ENCODE measurements at regions not wholly inside any gene's neighbourhood (a gene's known extent, or its start where the extent isn't known, plus 50 kb on each side); places are given as distances from the start of the nearest gene placed in this dataset.

DNA sequence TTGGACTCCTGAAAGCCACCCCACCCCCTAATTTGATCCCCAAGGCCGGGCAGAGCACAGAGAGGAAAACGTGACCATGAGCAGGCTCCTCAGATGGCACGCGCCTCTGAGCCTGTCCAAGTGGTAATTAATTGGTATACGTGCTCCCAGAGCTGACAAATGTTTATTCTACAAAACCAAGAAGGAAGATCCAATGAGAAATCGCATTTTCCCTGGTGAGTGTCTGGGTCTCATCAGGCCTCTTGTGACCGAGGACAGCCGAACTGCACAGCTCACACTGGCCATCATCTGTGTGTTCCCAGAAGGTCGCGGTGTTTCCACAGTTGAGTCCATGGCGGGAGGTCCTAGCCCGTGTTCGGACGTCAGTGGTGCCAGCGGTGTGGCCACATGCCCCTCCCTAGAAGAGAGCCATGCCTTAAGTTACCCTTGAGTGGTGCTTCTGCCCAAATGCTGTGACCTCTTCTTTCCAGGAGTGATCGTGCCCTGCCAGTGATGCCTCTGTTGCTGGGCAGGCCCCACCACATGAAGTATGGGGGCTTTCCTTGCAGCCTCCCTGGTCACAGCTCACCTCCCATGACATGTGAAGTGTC, 317.5 kb upstream of the RTL1 start:
- DNase-seq: no peak

DNA sequence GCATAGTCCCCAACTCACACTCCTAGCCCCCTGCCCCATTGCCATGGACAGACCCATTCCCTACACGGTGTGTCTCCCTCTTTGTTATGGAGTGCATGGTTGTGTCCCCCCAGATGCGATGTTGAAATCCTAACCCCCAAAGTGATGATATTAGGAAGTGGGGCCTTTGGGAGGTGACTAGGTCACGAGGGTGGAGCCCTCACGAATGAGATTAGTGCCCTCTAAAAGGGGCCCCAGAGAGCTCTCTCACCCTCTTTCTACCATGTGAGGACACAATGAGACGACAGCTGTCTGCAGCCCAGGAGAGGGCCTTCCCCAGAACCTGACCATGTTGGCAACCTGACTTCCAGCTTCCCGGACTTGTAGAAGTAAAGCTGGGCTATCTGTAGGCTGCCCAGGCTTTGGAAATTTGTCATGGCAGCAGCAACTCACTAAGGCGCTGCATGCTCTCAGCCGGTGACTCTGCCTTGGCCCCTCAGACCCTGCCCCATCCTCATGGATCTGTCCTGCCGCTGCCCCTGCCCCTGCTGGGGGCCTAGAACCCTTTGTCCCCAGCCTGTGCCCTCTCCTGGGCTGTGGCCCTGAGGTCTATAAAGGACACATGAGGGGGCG, 318.1 kb upstream of the RTL1 start:
- no peak for DNase-seq

GRCh38 chr14:101222362-101223070, 319.0 kb upstream of the RTL1 start:
- DNase-seq: no peak

GRCh38 chr14:101223127-101223526, 319.6 kb upstream of the RTL1 start:
- no peak for DNase-seq

- no peak for DNase-seq
Measured at GRCh38 chr14:101223561-101224162, 320.1 kb upstream of the RTL1 start.

DNA sequence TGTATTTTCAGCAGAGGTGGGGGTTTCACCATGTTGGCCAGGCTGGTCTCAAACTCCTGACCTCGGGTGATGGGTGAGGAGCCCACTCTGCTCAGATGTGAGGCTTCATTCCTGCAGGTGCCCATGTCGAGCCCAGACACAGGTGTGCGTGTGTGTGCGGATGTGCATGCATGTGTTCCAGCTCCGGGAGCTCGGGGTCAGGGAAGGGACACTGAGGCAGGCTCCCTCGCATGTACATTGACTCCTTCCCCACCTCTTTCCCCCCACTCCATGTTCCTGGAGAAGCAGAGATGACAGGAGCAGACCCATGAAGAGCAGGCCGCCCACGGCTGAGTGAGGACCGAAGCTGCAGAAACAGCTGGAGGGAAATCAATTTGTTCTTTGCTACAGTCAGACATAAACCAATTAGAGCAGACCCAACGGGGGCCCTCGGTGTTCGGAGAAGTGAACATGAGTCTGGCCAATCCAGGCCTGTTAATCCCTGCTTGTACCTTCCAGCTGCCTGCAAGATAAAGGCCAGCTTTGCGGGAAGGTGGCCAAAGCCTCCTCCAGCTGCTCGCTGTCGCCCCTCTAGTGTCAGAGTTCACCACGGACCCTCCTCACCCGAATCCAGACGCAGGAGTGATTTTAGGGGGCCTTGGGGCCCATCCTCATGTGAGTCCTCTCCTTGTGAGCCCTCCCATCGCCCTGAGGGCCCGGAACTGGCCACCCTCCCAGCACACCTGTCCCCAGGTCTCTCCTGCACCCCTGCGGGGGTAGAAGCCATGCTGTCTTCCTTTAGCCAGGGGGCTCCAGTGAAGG, 321.0 kb upstream of the RTL1 start:
- no peak for DNase-seq

- no peak for DNase-seq
Measured at GRCh38 chr14:101225157-101226152, 321.9 kb upstream of the RTL1 start.

- no peak for DNase-seq
Measured at GRCh38 chr14:101226265-101226602, 322.7 kb upstream of the RTL1 start.

DNA sequence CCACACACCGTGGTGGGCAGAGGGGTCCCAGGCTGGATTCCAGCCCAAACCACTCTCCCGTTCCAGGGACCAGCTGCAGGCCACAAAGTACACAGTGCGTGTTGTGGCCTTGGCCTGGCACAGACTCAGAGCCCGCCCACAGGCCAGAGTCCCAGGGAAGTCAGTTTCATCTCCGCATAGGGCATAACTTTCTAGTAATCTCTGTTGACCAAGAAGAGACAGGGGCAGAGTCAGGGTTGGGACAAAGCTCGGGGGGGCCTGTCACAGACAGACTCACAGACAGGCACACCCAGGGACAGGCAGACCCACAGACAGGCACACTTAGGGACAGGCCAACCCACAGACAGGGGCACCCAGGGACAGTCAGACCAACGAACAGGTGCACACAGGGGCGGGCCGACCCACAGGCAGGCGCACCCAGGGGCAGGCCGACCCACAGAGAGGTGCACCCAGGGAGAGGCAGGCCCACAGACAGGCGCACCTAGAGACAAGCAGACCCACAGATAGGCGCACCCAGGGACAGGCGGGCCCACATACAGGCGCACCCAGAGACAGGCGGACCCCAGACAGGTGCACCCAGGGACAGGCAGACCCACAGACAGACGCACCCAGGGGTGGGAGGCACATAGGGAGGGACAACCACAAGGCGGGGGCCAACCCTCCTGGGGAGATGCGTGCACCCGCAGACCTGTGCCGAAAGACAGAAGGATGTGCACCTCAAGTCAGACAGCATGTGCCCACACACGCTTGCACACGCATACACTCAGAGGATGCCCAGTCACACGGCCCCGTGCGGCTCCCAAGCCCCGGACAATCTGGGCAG, 323.3 kb upstream of the RTL1 start:
- DNase-seq: no peak

GRCh38 chr14:101227611-101228594, 324.4 kb upstream of the RTL1 start:
- no peak for DNase-seq

- DNase-seq: no peak
Measured at GRCh38 chr14:101228949-101229541, 325.5 kb upstream of the RTL1 start.

DNA sequence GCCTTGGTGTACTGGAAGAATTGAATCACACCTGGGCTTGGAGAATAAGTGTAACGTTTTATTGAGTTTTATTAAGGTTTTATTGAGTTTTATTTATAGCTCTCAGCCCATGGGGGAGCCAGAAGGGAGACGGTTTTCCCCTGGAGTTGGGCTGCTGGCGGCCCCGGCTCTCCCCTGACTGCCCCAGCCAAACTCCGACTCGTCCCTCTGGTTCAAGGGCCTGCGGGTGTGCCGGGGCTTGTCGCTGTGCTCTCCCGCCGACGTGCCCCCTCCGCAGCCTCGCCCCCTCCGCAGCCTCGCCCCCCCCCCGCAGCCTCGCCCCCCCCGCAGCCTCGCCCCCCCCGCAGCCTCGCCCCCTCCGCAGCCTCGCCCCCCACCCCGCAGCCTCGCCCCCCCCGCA, 326.1 kb upstream of the RTL1 start:
- no peak for DNase-seq

DNA sequence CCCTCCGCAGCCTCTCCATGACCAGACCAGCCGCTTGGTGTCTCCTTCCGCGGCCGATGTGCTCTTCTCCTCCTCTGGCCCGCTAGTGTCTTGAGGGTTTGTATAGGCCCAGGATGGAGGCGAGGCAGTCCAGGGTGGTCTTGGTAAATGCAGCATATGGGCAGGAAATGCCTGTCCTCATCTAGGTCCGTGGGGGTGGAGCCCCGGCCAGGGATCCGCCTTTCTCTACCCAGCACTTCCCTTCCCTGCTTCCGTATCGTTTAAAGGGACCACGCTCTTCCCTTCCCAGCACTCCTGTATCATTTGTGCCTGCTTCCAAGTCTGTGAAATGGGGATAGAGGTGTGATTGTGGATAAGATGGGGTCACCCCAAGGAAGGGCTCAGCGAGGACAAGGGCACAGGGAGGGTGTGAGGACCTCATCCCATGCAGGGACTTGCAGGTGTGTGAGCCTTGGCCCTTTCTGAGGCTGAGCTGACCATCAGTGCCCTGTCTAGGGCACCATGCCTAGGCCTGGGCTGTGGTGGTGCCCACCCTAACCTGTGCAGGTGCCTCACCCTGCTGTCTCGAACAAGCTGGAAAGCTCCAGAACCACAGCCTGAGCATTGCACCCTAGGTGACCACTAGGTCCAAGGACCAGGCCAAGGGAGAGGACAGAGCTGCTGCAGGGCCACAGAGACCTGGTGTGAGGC, 326.8 kb upstream of the RTL1 start:
- no peak for DNase-seq

DNA sequence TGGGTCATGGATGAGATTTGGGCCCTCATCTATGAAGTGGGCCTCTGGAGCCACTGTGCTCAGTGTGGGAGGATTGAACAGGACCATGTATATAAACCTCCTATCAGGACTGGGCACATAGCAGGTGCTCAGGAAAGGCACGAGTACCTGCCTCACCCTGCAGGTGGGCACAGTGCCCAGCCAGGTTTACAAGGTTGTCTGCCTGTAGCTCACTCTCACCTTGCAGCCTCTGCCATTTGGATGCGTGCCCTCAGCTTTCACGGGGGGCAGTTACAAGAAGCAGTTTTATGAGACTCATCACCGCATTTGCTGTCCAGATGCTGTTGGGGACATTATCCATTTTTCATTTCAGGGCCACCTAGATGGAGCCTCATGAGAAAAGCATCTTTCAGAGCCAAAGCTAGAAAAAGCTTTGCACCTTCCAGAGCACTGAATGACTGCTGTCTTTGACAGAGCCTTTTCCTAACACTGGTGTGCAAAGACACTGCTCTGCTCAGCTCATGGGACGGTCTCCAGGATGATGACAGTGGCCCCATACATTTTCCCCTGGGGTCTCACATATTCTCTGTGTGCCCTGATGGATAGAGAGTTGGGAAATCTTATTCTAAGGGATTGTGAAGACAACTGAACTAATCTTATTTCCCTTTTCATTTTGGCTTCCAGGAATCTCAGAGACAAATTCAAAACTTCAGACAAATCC, 327.5 kb upstream of the RTL1 start:
- no peak for DNase-seq

DNA sequence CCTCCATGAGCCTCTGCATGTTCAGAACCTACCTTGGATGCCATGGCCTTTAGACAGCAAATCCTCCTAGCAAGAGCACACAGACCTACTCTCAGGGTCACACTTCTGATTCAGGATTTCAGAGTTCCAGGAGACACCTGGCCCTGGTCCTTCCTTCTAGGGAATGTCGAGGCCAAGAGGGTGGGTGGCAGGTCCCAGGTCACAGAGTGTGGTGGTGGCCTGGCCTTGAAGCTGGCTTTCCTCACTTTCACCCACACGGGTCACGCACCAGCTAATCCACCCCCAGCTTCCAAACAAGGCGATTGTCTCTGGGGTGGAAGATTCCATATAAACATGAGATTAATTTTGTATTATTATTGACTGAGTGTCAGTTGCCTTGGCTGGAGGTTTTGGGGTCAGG, 328.3 kb upstream of the RTL1 start:
- DNase-seq: no peak

GRCh38 chr14:101232340-101233020, 328.8 kb upstream of the DIO3 start:
- DNase-seq: no peak

DNA sequence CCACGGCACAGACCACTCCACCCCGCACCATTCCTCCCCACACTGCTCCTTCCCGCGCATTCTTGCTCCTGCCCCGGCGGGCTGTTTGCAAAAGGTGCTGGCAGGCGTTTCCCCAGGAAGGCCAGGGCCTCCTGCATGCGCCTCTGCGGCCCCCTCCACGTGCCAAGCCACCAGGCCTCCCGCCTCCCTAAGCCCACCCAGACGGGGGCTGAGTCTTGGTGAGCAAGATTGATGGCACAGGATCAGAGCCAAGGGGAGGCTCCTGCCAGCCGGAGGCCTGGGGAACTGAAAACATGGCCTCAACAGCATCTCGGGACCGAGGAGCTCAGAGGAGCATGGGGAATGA, 328.3 kb upstream of the DIO3 start:
- no peak for DNase-seq

DNA sequence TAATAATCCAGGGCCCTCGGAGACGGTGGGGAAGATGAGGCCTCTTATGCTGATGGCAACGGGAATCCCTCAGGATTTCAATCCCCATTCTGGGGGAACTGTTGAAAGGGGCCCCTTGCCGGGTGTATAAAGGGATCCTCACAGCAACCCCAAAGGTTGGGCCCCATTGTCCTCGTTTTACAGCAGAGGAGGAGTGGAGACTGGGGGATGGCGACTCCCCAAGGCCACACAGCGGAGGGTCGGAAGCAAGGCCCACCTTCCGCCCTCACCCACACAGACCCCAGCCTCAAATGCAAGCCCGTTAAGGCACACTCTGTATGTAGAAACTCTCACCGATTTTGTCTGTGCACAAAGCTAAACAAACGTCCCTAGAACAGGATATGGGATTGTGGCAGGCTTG, 327.9 kb upstream of the DIO3 start:
- DNase-seq: no peak
